ENCODE measurements at regions not wholly inside any gene's neighbourhood (a gene's known extent, or its start where the extent isn't known, plus 50 kb on each side); places are given as distances from the start of the nearest gene placed in this dataset.
A peak's percentile ranks its signal among the peaks of the same experiment; 100 is the strongest.

DNA sequence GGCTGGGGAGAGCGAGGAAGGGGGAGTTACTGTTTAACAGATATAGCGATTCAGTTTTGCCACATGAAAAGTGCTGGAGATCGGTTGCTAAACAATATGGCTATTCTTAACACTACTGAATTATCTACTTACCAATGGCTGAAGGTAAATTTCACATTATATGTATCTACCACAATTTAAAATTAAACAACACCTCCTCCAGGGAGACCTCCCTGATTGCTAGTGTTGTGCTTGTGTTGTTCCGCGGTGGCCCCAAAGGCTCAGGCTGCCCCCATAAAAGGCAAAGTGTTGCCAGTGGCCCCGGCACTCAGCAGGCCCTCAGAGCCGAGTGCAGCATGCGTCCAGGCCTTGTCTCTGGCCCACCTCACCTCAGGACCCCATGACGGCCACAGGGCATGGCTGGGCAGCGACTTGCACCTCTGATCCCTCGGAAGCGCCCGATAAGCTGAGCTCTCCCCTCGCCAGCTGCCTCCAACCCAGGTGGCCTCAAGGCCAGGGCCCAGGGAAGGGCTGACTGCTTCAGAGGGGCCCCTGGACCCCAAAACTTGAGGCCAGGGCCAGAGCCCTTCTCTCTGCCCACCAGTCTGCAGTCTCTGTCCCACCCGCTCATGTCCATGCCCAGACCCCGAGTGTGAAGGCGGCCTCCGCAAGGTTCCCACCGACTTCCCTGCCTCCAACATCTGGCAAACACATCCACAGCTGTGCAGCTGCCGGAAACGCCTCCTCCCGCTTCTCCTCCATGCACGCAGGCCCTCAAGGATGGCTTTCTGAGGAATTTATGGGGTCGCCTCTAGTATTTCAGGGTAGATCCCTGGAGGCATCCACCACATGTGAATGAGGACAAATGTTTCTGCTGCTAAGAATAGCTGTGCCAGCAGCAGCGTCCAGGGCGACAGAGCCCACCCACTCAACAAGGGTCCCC, 60.0 kb downstream of the NCOR2 start:
- H3K36me3 Mint-ChIP-seq (ENCODE audit: insufficient read depth in 1 of 3, low read depth in 3 of 3), result peaks cover 9 to 16% (median 13%) of the 10 kb centered on the region in 3 experiments; a peak in 6 of 7 replicates
- H4K91ac ChIP-seq (ENCODE audit: insufficient read length, low read depth, low read length), result no peak overlapping the region
- no peak for DNase-seq
- no peak overlapping the region for H3K14ac ChIP-seq (ENCODE audit: insufficient read depth, low read length)
- H2BK20ac ChIP-seq (ENCODE audit: low read depth, low read length, poor library complexity, severe bottlenecking), result no peak overlapping the region
- H2AFZ ChIP-seq (ENCODE audit: low read length), result no peak overlapping the region
- no peaks in the 10 kb centered on the region for H3K23me2 ChIP-seq (ENCODE audit: insufficient read length, low read depth, low read length, poor library complexity, severe bottlenecking)
- H3K79me2 ChIP-seq (ENCODE audit: insufficient read depth, low read length), result peaks cover 24% of the 10 kb centered on the region; the same call in 1 of the 2 replicates
- H3K27ac Mint-ChIP-seq, result peak overlapping the region; percentile 86 to 96 (median 93)
- H3K4me1 Mint-ChIP-seq, result peaks cover 58 to 85% of the 10 kb centered on the region in 2 experiments
- H3K27me3 Mint-ChIP-seq (ENCODE audit: low read depth), result no peaks in the 10 kb centered on the region
- no peak overlapping the region for H2AK5ac ChIP-seq (ENCODE audit: insufficient read length, low read length)
- no peak overlapping the region for H3T11ph ChIP-seq (ENCODE audit: low read length)
- peak overlapping the region in 1 of 2 experiments; percentile 58; a peak in 2 of 5 replicates for H3K4me3 Mint-ChIP-seq
- no peak overlapping the region for H4K8ac ChIP-seq (replicated peaks; ENCODE audit: insufficient read length, low read depth, low read length)
- no peak overlapping the region for H4K5ac ChIP-seq (ENCODE audit: insufficient read length, low read depth, low read length)
- no peak overlapping the region for H3K4me2 ChIP-seq (ENCODE audit: insufficient read depth, insufficient read length, low read length)
- no peaks in the 10 kb centered on the region for H3K9me3 ChIP-seq (ENCODE audit: control insufficient read depth, low read depth, low read length)
- H3K27ac ChIP-seq (ENCODE audit: insufficient read length, low read depth, low read length), result no peak overlapping the region
- no peak overlapping the region for H3K9ac ChIP-seq (ENCODE audit: extremely low read depth, insufficient read length, low read length)
- H3K9me3 Mint-ChIP-seq, result no peaks in the 10 kb centered on the region; a peak in 1 of 5 replicates
- H2BK15ac ChIP-seq (ENCODE audit: low read depth, low read length), result no peak overlapping the region
- TF ChIP-seq, protein P1, sequence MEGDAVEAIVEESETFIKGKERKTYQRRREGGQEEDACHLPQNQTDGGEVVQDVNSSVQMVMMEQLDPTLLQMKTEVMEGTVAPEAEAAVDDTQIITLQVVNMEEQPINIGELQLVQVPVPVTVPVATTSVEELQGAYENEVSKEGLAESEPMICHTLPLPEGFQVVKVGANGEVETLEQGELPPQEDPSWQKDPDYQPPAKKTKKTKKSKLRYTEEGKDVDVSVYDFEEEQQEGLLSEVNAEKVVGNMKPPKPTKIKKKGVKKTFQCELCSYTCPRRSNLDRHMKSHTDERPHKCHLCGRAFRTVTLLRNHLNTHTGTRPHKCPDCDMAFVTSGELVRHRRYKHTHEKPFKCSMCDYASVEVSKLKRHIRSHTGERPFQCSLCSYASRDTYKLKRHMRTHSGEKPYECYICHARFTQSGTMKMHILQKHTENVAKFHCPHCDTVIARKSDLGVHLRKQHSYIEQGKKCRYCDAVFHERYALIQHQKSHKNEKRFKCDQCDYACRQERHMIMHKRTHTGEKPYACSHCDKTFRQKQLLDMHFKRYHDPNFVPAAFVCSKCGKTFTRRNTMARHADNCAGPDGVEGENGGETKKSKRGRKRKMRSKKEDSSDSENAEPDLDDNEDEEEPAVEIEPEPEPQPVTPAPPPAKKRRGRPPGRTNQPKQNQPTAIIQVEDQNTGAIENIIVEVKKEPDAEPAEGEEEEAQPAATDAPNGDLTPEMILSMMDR (conservative IDR thresholded peaks at IDR 0.05), result no peak
- H3K4ac ChIP-seq (ENCODE audit: low read depth, low read length), result no peak overlapping the region
- no CpG with 5 or more reads among the region's 26 CpGs for WGBS (ENCODE audit: extremely low coverage, insufficient read length, low lambda C conversion rate)
- no peak overlapping the region for H3K23ac ChIP-seq (ENCODE audit: insufficient read length, low read depth, low read length)
- H3K18ac ChIP-seq (ENCODE audit: insufficient read length, low read depth, low read length), result no peak overlapping the region
- peaks cover 2% of the 10 kb centered on the region for H4K20me1 ChIP-seq (ENCODE audit: control insufficient read depth, insufficient read depth, insufficient read length)
- H2BK12ac ChIP-seq (ENCODE audit: insufficient read length, low read depth, low read length), result no peak overlapping the region
- H2BK120ac ChIP-seq (ENCODE audit: low read depth, low read length, poor library complexity, severe bottlenecking), result no peak overlapping the region
- peaks cover 9% of the 10 kb centered on the region for H3K79me1 ChIP-seq (ENCODE audit: insufficient read depth, low read depth, low read length, poor library complexity, severe bottlenecking)
- H2BK5ac ChIP-seq (ENCODE audit: insufficient read length, low read length), result no peak overlapping the region
- no peaks in the 10 kb centered on the region for H3K27me3 ChIP-seq (ENCODE audit: insufficient read depth, low read length)
- no peak overlapping the region for H3K56ac ChIP-seq (ENCODE audit: insufficient read length, low read depth, low read length)
- peaks cover 5% of the 10 kb centered on the region; the same call in 1 of the 2 replicates for H3K4me1 ChIP-seq (ENCODE audit: insufficient read depth, low read length)

Data from H9 (cell line).